NT2/D1 (cell line): ENCODE measurements at regions not wholly inside any gene's neighbourhood (a gene's known extent, or its start where the extent isn't known, plus 50 kb on each side); places are given as distances from the start of the nearest gene placed in this dataset.

Experiments
- SUZ12 ChIP-seq: IDR thresholded peaks from 2 replicates; pipeline ENCODE4 v1.6.1; 2011; ENCODE audit not compliant: insufficient read length, insufficient read depth; ENCODE audit errors: extremely low read depth
- YY1 ChIP-seq: IDR thresholded peaks from 2 replicates; pipeline ENCODE4 v1.6.1; 2011; ENCODE audit not compliant: insufficient read length, insufficient read depth

GRCh38 chrY:14437626-14438025 lies 86.7 kb upstream of the NLGN4Y start:
- TF ChIP-seq SUZ12 = no peak
- no peak for TF ChIP-seq YY1
